ENCODE measurements at regions not wholly inside any gene's neighbourhood (a gene's known extent, or its start where the extent isn't known, plus 50 kb on each side); places are given as distances from the start of the nearest gene placed in this dataset.

- H3K36me3 Mint-ChIP-seq (ENCODE audit: low read depth) = no peaks in the 10 kb centered on the region
- TF ChIP-seq, protein P1, sequence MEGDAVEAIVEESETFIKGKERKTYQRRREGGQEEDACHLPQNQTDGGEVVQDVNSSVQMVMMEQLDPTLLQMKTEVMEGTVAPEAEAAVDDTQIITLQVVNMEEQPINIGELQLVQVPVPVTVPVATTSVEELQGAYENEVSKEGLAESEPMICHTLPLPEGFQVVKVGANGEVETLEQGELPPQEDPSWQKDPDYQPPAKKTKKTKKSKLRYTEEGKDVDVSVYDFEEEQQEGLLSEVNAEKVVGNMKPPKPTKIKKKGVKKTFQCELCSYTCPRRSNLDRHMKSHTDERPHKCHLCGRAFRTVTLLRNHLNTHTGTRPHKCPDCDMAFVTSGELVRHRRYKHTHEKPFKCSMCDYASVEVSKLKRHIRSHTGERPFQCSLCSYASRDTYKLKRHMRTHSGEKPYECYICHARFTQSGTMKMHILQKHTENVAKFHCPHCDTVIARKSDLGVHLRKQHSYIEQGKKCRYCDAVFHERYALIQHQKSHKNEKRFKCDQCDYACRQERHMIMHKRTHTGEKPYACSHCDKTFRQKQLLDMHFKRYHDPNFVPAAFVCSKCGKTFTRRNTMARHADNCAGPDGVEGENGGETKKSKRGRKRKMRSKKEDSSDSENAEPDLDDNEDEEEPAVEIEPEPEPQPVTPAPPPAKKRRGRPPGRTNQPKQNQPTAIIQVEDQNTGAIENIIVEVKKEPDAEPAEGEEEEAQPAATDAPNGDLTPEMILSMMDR (IDR thresholded peaks at IDR 0.05) = no peak
- no peaks in the 10 kb centered on the region for H3K9me3 Mint-ChIP-seq
- no peak for DNase-seq
- no peaks in the 10 kb centered on the region for H3K4me1 Mint-ChIP-seq (ENCODE audit: low read depth)
- no peak overlapping the region for H3K27ac Mint-ChIP-seq
- ChIA-PET POLR2A (no interaction called here), CTCF (no interaction called here)
- peaks cover 21% of the 10 kb centered on the region for H3K27me3 Mint-ChIP-seq
- intact Hi-C loops (cut with micrococcal nuclease) = no loop called here
- no peak for ATAC-seq
- H3K4me3 Mint-ChIP-seq = no peak overlapping the region
These were observed 207.2 kb downstream of the ATG4C start for GRCh38 chr1:62991152-62991551.

GRCh38 chr1:62993844-62994243, 209.9 kb downstream of the ATG4C start:
- intact Hi-C loops (cut with micrococcal nuclease) = no loop called here
- no peaks in the 10 kb centered on the region for H3K36me3 Mint-ChIP-seq (ENCODE audit: low read depth)
- ChIA-PET POLR2A (no interaction called here), CTCF (interaction anchor here (1.2 kb wide), 1 partner anchor 9 kb away, joined by 3 read pairs; no protein-coding TSS in a partner anchor)
- no peaks in the 10 kb centered on the region for H3K9me3 Mint-ChIP-seq
- H3K4me1 Mint-ChIP-seq (ENCODE audit: low read depth) = no peaks in the 10 kb centered on the region
- H3K4me3 Mint-ChIP-seq = no peak overlapping the region
- ATAC-seq (no peak), DNase-seq (no peak)
- H3K27me3 Mint-ChIP-seq = peaks cover 16% of the 10 kb centered on the region
- TF ChIP-seq, protein P1 (IDR thresholded peaks at IDR 0.05) = no peak
- no peak overlapping the region for H3K27ac Mint-ChIP-seq

DNA sequence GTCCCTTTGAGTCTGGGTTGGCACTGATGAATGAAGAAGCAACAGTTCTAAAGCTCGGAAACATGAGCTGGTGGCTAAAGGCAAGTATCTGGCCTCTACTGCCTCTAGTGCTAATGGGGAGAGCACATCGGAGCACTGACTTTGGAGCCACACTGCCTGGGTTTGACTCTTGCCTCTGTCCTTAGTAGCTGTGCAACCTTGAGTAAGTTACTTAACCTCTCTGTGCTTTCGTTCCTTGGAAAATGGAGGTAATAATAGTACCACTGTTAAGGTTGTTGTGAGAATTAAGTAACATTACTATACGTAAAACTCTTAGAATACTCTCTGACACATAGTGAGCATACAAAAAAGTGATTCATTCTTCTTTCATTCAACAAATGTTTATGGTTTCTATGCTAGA, 211.2 kb downstream of the ATG4C start:
- Mint-ChIP-seq H3K9me3 (no peaks in the 10 kb centered on the region), H3K27me3 (peaks cover 19% of the 10 kb centered on the region), H3K36me3 (ENCODE audit: low read depth) (no peaks in the 10 kb centered on the region), H3K27ac (no peak overlapping the region), H3K4me1 (ENCODE audit: low read depth) (no peaks in the 10 kb centered on the region), H3K4me3 (no peak overlapping the region)
- TF ChIP-seq, protein P1 (IDR thresholded peaks at IDR 0.05) = no peak
- intact Hi-C loops (cut with micrococcal nuclease) = no loop called here
- ATAC-seq (no peak), DNase-seq (no peak)
- CTCF ChIA-PET = no interaction called here
- POLR2A ChIA-PET = no interaction called here

- Mint-ChIP-seq H3K27me3 (peaks cover 20% of the 10 kb centered on the region), H3K4me1 (ENCODE audit: low read depth) (no peaks in the 10 kb centered on the region), H3K4me3 (no peak overlapping the region), H3K9me3 (no peaks in the 10 kb centered on the region), H3K27ac (no peak overlapping the region), H3K36me3 (ENCODE audit: low read depth) (no peaks in the 10 kb centered on the region)
- TF ChIP-seq, protein P1 (IDR thresholded peaks at IDR 0.05) = no peak
- ATAC-seq (no peak), DNase-seq (no peak)
- CTCF ChIA-PET = interaction anchor here (0.6 kb wide), 1 partner anchor 104 kb away, joined by 3 read pairs; no protein-coding TSS in a partner anchor
- intact Hi-C loops (cut with micrococcal nuclease) = no loop called here
- POLR2A ChIA-PET = no interaction called here
These were observed 214.0 kb downstream of the ATG4C start for GRCh38 chr1:62997884-62998283.

DNA sequence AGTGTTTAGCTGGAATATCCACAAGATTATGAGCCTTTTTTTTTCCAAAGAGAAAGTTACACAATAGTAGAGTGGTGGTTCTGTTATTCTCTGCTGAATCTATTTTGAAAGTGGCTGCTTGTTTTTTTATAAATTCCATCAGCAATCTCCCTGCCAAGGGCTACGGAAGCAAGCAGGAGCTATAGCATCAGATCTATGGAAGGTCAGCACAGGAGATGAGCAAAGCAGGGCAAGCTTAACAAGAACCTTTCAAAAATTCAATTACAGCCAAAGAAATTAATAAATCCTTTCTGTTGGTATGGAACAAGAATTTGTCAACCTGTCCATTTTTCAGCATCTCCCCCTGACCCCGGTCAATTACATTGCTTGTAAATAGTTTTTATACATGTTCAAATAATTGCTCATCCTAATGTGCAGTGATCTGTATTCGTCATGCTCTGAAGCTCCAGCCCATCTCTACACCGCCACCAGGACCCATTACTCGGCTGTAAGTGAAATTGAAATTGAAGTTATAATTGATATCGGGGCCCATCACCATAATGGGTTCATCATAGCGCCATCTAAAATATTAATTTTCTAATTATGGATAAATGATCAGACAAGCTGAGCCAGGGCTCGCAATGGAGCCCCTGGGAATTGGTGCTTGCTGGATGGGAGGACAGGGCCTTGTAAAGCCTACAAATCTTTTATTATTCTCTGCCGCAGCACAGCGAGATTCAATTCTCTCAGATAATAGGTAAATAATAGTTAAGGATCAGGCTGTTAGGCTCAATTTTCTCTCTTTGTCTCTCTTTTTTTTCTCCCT, 215.1 kb downstream of the ATG4C start:
- H3K36me3 Mint-ChIP-seq (ENCODE audit: low read depth) = no peaks in the 10 kb centered on the region
- peaks cover 14% of the 10 kb centered on the region for H3K27me3 Mint-ChIP-seq
- H3K4me3 Mint-ChIP-seq = no peak overlapping the region
- ChIA-PET CTCF (no interaction called here), POLR2A (no interaction called here)
- TF ChIP-seq, protein P1 (IDR thresholded peaks at IDR 0.05) = no peak
- ATAC-seq (no peak), DNase-seq (no peak)
- no peak overlapping the region for H3K27ac Mint-ChIP-seq
- no peaks in the 10 kb centered on the region for H3K9me3 Mint-ChIP-seq
- intact Hi-C loops (cut with micrococcal nuclease) = no loop called here
- H3K4me1 Mint-ChIP-seq (ENCODE audit: low read depth) = no peaks in the 10 kb centered on the region

Data from activated CD8-positive, alpha-beta T cell treated with anti-CD3 and anti-CD28 coated beads for 36 hours (primary cell).